OCI-LY3 (cell line): ENCODE measurements at regions not wholly inside any gene's neighbourhood (a gene's known extent, or its start where the extent isn't known, plus 50 kb on each side); places are given as distances from the start of the nearest gene placed in this dataset.

ENCODE experiments used
- CTCF ChIP-seq: fragments of 200-600, 300-600 bp; sonication (generic); IDR thresholded peaks from 2 replicates; pipeline ENCODE4 v1.5.1; 2014; ENCODE audit warnings: antibody characterized with exemption, low read length, low read depth
- EZH2phosphoT487 ChIP-seq: fragments of 200-600 bp; shearing (Covaris generic); IDR thresholded peaks from 2 replicates; pipeline ENCODE4 v1.6.1; 2018; ENCODE audit warnings: antibody characterized with exemption, mixed run types, low read depth

- no peak for TF ChIP-seq CTCF
- TF ChIP-seq EZH2phosphoT487: no peak
Observed at GRCh38 chr16:14371778-14372431, 258.2 kb downstream of the PARN start.
